NOMO-1 treated with DMSO at 0.1 percent for 48 hours (cell line): ENCODE measurements at regions not wholly inside any gene's neighbourhood (a gene's known extent, or its start where the extent isn't known, plus 50 kb on each side); places are given as distances from the start of the nearest gene placed in this dataset.
A peak's percentile ranks its signal among the peaks of the same experiment; 100 is the strongest.
"Not testable (repeated sequence)": the region's sequence is repeated elsewhere in the genome, so short reads cannot be mapped to it uniquely, and the experiment has no call there.

ENCODE experiments used
- DNase-seq: peaks from one replicate; lab custom pipeline; 2025; ENCODE audit not compliant: unreplicated experiment; lab: John Stamatoyannopoulos, UW

DNA sequence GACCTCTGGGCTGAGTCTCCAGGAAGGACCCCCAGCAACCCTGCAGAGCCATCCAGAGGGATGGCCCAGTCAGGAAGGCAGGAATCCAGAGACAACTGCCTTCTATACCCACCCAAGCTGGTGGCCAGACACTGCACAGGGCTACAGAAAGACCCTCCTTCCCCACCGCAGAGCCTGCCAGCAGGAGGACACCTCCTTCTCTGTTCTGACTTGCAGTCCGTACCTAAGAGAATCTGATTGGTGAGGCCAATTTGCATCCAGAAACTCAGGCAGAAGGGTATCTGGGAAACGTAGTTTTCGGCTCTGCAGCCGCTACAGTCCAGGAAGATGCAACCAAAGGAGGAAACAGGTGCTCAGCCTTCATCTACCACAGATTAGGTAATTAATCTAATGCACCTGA, 155.4 kb upstream of the FRG1 start:
- DNase-seq = no peak

DNA sequence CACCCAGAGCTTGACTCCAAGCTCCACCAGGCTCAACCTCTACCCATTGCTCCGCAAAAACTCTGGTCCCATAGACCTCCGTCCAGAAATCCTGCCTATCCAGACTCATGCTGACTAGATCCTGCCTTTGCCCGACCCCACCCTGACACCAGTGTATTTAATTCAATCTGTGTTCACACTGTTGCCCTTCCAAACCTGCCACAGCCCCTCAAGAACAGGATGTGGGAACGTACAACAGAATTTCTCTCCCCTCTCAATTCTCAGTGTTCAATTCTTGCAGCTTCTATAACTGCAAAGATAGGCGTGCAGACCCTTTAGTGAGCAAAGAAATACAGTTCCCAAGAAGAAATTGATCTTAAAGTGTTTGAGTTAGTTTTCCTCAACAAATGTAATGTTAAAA, 154.2 kb upstream of the FRG1 start:
- no peak for DNase-seq

DNA sequence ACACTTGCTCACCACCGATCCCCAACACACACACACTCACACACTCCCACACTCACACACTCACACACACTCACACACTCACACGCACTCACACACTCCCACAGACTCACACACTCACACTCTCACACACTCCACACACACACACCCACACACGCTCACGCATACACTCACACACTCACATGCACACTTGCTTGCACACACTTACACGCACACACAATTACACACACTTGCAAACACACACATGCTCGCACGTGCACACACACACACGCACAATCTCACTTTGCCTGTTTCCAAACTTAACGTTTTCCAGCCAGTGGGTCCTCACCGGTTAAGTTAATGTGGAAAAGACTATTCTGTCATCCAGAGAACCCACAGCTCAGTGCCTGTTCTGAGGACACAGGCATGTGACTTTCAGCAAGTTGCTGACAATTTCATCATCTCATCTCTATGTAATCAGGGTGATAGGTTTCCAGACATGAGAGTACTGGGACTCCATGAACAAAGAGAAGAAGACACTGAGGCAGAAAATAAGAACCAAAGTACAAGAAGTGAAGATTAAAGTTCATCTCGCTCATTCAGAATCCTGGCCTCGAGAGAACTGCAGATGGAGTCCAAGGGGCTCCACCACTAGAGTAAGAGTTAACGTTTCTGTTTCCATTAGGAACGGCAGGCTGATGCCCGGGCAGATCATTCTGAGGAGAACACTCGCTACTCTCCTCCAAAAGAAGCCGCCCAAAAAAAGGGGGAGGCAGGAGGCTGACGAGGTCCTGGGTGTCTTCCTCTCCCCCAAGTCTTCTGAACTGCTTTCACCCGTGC, 153.2 kb upstream of the FRG1 start:
- no peak for DNase-seq

DNA sequence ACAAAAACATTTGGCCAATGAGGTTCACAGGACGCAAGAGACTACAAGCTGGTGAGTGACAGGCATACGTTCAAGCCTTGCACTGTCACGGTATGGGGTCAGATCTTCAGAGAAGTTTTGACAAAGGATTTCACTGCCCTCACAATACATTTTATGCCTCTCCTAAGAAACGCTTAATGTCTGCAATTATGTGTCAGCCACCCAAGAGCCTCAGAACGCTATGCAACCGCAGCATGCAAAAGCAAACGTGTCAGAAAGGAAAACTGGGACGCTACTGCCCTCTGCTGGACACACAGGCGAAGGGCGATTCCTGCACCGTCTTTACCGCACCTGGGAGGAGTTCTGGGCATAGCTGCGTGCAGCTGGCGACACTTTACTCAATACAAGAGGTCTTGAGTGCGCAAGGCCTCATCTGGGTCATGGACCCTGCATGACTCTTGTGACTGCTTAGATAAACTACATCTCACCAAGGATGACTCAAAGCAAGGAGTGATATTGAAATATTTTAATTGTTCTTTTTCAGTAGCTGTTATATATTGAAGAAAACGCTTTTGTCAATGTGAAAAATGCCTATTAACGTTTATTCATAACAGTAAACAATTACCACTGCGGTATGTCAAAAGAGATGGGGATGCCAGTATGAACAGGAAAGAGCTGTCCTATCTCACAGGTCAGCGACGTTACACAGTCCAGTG, 147.6 kb upstream of the FRG1 start:
- peak; percentile 66 for DNase-seq

DNA sequence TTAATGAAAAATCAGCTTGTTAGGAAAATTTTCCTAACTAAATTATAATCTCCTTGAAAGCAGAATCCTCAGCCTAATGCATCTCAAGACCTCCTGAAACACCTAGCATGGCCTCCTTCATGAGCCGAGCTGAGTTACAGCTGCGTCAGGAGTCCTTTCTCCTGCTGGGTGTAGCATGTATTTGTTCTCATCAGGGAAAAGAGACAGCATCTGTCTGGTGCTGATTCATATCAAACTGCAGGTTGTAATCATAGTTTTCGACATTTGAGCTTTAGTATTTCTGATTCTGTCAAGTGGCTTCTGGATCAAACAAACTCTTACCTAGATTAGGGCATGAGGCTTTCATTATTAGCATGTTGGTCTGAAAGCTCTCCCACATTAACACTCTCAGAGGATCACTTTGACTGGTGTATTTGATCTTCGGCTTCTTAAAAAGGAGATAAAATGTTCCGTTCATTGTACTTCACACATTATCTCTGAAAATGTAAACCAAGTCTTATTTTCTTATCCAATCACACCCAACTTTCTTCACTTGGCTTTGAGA, 140.1 kb upstream of the FRG1 start:
- no peak for DNase-seq

DNA sequence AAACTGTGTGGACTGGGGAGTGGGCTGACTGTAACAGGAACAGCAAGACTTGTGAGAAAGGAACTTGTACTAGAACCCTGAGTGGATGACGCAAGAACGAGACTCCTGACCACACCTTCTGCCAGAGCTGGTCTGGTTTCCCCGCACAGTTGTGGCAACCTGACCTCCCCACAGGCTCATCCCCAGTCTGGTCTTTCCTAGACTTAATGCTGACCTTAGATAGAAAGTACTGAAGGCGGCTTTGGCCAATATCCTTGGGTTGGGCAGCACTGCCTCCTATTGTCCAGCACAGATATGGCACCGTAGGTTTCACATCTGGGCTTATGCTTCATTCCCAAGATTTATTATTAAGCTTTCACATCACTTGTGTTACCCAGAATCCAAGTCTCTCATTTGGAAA, 137.8 kb upstream of the FRG1 start:
- no peak for DNase-seq

DNA sequence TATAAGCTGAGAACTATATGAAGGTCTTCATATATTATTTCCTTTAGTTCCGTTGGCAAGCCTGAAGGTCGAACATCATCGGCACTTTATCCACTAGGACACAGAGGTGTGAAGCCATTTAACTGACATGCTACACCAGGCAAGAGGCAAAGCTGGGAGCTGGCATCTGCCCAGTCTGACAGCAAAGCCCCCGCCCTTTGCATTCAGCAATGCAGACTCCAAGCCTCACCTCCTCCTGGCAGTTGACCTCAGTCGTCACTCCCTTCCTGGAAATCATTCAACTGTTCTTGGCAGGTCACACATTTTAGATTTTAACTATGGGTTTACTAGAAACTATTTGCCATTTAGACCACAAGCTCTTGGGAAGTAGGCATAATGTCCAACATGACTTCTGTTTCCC, 135.8 kb upstream of the FRG1 start:
- no peak for DNase-seq

DNA sequence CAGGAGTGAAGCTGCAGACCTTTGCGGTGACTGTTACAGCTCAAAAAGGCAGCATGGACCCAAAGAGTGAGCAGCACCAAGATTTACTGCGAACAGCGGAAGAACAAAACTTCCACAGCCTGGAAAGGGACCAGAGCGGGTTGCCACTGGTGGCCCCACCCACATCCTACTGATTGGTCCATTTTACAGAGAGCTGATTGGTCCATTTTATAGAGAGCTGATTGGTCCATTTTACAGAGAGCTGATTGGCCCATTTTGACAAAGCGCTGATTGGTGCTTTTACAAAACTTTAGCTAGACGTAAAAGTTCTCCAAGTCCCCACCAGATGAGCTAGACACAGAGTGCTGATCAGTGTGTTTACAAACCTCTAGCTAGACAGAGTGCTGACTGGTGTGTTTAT, 134.2 kb upstream of the FRG1 start:
- no peak for DNase-seq

DNA sequence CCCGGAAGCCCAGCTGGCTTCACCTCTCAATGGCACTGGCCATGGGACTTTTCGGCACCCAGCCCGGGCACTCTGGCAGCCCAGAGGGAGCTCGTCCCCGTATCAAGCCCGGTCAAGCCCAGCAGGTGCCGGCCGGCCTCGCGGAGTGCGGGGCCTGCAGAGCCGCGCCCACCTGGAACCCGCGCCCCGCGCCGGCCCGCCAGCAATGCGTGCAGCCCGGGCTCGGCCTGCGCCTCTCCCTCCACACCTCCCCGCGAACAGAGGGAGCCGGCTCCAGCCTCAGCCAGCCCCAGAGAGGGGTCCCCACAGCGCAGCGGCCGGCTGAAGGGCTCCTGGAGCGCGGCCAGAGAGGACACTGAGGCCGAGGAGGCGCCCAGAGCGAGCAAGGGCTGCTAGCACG, 133.6 kb upstream of the FRG1 start:
- no peak for DNase-seq

DNA sequence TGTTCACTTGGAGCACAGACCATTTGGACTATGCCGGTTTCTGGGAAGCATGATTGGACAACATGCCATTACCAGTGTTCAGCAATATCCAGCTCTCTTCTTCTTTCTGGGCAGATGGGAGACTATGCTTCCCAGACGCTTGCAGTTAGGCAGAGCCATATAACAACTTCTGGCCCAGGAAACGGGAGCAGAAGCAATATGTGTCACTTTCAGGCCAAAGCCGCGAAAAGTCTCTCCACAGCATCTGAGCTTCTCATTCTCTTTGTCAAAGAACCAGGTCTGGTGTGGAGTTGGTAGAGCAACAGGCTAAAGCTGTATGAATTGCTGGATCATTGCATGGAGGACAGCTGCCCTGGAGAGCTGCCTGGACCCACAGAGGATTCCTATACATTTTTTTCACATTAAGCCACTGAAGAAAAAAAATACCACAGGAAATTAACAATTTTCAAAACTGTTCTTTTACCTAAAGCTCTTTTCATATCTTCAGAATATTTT, 131.4 kb upstream of the FRG1 start:
- no peak for DNase-seq

DNA sequence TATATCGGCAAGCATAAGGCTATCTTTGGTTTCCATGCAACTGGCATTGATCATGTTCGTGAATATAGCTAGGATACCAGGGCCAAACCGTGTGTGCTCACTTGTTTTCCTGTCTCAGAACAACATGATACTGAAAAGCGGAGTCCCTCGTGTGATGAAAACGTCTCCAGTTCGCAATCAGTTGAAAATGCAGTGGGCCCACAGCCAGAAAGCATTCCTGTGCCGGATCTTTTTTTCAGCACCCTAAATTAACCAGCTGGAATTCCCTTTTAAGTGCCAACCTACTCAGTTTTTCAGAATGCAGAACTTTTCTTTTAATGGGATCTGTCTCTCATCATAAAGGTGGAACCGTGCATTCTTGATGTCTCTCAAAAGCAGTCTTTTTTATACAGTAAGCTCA, 130.8 kb upstream of the FRG1 start:
- DNase-seq = no peak

DNA sequence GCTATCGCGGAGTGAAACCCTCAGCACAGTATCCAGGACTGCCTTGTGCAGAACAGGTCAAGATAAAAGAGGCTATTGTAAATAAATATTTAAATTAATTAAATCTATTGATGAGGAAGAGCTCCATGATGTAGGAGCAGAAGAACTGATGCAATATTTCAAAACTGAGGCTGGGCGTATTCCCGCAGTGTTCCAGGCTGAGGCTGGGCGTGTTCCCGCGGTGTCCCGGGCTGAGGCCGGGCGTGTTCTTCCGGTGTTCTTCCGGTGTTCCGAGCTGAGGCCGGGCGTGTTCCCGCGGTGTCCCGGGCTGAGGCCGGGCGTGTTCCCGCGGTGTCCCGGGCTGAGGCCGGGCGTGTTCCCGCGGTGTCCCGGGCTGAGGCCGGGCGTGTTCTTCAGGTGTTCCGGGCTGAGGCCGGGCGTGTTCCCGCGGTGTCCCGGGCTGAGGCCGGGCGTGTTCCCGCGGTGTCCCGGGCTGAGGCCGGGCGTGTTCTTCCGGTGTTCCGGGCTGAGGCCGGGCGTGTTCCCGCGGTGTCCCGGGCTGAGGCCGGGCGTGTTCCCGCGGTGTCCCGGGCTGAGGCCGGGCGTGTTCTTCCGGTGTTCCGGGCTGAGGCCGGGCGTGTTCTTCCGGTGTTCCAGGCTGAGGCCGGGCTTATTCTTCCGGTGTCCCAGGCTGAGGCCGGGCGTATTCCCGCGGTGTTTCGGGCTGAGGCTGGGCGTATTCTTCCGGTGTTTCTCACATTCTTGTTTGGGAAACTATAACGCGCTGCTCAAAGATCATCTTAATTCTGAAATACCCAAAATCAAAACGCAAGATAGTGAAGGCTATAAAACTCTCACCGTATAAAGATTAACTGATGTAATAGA, 130.1 kb upstream of the FRG1 start:
- not testable (repeated sequence) for DNase-seq

DNA sequence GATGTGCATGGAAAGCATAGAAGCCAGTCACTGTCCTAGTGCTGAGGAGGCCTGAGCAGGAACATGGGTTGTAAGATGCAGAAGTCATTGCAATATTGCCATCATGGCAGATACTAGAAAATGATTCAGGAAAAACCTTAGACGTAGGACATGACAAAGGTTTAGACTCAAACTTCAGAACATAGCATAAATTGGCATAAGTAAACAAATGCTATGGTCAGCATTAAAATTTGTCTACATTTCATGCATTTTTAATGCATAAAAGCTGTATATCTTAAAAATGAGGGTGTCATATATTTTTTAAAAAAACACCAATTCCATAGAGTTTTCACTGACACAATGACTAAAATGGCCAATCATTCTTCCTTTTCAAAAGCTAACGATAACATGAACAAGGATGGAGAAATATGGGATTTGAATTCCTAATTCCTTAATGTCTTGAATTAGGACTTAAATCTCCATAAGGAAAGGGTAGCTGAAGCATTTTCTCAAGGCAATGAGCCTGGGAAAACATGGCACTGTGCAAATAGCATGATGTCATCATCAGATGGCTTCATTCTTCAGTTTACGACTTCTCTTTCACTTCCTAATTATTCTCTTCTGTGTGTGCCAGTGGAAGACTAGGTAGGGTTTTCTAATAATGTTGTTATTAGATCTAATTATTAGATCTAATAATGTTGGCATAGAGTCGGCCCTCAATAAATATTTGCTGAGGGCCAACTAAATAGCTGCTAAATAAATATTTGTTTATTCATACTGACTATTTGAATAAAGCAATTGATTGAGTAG, 125.1 kb upstream of the FRG1 start:
- peak; percentile 5 for DNase-seq

DNA sequence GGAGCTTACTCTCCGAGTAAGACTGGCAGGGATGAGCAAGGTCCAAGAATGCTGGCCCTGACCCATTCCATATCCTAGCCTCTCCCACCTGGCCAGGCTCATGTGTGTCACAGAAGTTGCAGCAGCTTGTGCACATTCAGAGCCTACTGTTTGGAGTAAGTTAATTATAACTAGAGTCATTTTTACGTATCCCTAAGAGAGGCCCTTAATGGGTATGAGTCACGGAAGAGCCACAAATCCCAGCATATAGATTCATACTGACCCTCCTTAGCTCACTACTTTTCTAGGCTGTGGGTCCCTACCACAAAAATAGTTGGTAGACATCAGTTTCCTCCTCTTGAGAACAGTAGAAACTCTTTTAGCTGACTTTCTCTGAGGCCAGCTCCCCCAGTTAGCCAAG, 118.3 kb upstream of the FRG1 start:
- DNase-seq = peak; percentile 8

DNA sequence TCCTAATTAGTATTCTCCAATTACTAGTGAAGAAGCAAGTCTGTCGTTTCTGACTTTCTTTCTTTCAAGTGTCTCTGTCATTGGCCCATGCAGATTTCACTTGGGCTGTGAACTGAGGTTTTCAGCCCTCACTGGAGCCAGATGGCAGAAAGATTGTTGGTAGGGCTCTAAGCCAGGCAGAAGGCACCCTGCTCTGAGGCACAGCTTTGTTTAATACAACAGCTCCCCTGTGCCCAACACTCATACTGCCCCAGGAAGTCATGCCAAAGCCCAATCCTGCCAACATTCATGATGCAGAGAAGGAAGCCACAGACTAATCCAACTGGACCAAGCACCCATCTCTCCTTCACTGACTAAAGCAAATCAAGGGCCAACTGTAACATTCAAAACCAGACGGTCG, 117.1 kb upstream of the FRG1 start:
- no peak for DNase-seq

DNA sequence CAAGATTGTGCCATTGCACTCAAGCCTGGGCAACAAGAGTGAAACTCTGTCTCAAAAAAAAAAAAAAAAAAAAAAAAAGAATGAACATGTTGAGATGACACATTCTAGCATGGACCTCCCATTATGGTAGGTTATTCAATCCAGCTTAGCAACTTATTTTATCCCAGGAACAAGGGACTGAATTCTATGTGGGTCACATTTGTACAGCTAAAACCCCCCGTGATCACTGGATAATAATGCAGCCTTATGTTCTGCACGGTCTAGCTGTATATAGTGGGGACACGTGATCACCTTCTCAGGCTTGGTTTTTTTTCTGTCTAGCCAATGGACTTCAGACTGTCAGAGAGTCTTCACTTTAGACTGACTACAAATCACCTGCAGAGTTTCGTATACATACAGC, 115.2 kb upstream of the FRG1 start:
- DNase-seq = no peak

DNA sequence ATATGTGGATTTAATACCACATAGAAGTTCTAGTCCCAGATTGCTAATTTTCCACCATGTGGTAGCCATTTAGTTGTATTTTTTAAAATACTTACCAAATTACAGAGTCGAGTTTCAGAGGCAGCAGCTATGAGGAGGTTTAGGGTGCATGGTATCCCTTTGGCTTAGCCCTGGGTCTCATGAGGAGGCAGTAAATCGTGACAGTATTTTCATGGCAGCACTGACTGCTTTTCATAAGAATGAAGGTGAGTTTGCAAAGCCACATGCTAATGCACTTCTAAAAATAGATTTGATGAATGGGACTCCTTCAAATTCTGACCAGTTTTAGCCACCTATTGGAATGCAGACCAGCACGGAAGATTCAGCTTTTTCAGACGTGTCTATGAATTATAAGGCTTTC, 114.0 kb upstream of the FRG1 start:
- DNase-seq = no peak

DNA sequence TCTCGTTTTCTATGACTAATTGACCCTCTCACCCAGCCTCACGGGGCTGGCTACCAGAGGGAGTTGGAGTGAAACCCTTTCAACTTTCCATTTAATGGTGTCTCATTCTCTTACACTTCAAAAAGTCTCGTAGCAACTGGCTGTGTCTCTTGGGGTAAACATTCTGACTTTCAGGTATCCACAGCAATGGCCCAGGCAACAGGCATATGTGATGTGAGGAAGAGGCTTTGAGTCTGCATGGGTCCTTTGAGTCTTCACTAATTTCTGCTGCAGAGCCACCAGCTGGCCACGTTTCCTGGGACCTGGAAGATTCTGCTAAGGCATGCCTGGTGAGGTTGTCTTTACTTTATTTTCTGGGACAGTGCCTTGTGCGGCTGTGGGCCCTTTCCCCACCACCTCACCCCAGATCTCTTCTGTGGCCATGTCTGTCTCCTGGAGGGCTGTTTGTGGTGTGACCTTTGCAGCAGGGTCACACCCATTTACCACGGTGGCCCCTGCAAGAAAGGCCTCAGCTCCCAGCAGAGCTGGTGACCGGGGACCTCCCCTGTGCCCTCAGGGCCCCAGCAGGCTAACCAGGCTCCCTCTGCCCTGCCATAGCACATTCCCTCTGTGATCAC, 112.5 kb upstream of the FRG1 start:
- no peak for DNase-seq

DNA sequence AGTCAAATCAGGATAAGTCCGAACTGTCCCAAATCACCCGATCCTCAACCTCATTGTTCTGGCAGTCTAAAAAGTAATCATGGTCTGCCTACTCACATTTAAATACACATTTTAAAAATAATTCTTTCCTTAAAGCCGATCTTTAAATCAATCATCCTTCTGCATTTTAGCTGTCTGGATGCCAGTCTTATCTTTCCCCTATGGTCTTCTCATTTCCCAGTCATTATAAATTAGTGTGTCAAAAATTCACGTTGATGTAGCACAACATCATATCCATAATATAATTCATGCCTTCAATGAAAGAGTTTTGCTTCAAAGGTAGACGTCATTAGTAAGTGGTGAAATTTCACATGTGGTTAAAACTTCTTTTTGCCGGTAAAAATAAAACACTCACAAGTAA, 108.1 kb upstream of the FRG1 start:
- DNase-seq = no peak

DNA sequence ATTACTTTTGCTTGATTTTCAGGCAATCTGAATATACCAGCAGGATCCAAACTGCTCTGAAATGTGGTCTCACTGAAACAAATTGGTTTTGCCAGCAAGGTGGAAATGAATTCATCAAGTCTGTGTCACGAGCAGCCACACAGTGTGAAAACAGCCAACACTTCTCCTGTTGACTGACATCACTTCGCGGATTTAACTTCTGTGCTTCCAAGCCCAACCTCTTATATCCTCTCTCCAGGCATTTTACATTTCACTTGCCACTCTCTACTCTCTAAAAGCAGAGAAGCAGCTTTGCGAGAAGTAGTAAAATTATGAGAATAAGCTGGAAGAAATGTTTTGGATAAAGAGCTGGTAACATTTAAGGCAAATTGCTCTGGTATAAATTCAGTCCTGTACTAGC, 106.1 kb upstream of the FRG1 start:
- no peak for DNase-seq
